ENCODE measurements at regions not wholly inside any gene's neighbourhood (a gene's known extent, or its start where the extent isn't known, plus 50 kb on each side); places are given as distances from the start of the nearest gene placed in this dataset.

GRCh38 chr4:80145739-80146138, 51.6 kb upstream of the PRDM8 start:
- no peak for DNase-seq

- DNase-seq, result no peak
These were observed 52.4 kb upstream of the PRDM8 start for GRCh38 chr4:80144676-80145470.

- DNase-seq, result no peak
These were observed 54.0 kb upstream of the PRDM8 start for GRCh38 chr4:80143307-80143679.

- no peak for DNase-seq
These were observed 54.7 kb upstream of the PRDM8 start for GRCh38 chr4:80142394-80143306.

- no peak for DNase-seq
These were observed 55.8 kb upstream of the PRDM8 start for GRCh38 chr4:80141543-80141942.

- no peak for DNase-seq
These were observed 57.1 kb upstream of the PRDM8 start for GRCh38 chr4:80140194-80140593.

GRCh38 chr4:80139671-80140070, 57.6 kb upstream of the PRDM8 start:
- no peak for DNase-seq

- no peak for DNase-seq
These were observed 58.5 kb upstream of the PRDM8 start for GRCh38 chr4:80138551-80139538.

GRCh38 chr4:80137631-80138030, 59.7 kb upstream of the PRDM8 start:
- DNase-seq, result no peak

- DNase-seq, result peak; percentile 27
These were observed 61.0 kb upstream of the PRDM8 start for GRCh38 chr4:80136270-80136669.

GRCh38 chr4:80135702-80136058, 61.6 kb upstream of the PRDM8 start:
- DNase-seq, result no peak

GRCh38 chr4:80134936-80135701, 62.1 kb upstream of the ANTXR2 start:
- no peak for DNase-seq

- no peak for DNase-seq
These were observed 60.3 kb upstream of the ANTXR2 start for GRCh38 chr4:80133240-80133783.

GRCh38 chr4:80129785-80130184, 56.8 kb upstream of the ANTXR2 start:
- no peak for DNase-seq

GRCh38 chr4:80128941-80129340, 55.9 kb upstream of the ANTXR2 start:
- no peak for DNase-seq

GRCh38 chr4:80127870-80128419, 54.9 kb upstream of the ANTXR2 start:
- no peak for DNase-seq

- no peak for DNase-seq
These were observed 53.4 kb upstream of the ANTXR2 start for GRCh38 chr4:80126435-80126834.

GRCh38 chr4:80125252-80126177, 52.5 kb upstream of the ANTXR2 start:
- peak; percentile 11 for DNase-seq

- DNase-seq, result no peak
These were observed 51.5 kb upstream of the ANTXR2 start for GRCh38 chr4:80124246-80125211.
